K562 (cell line): ENCODE measurements at regions not wholly inside any gene's neighbourhood (a gene's known extent, or its start where the extent isn't known, plus 50 kb on each side); places are given as distances from the start of the nearest gene placed in this dataset.
A peak's percentile ranks its signal among the peaks of the same experiment; 100 is the strongest.

Experiments
- CBFA2T2 ChIP-seq: fragments of 450-650 bp; conservative IDR thresholded peaks from 2 replicates; pipeline ENCODE4 v1.6.1; 2017; ENCODE audit warnings: mild to moderate bottlenecking
- CBFA2T3 ChIP-seq: fragments of 450-650 bp; IDR thresholded peaks from 2 replicates; pipeline ENCODE4 v1.6.1; 2017
- DMBX1 ChIP-seq: fragments of 250-450 bp; sonication (Bioruptor Pico); IDR thresholded peaks from 2 replicates; pipeline ENCODE4 v1.8.0; 2022; ENCODE audit warnings: inconsistent platforms, mild to moderate bottlenecking, moderate library complexity, borderline replicate concordance
- FOXA3 ChIP-seq, 2 experiments: fragments of 450-650 bp in 1 of 2; sonication (generic) in 1 of 2; formaldehyde crosslinking; IDR thresholded peaks in 1 of 2; conservative IDR thresholded peaks in 1 of 2; 2 replicates each; pipeline versions ENCODE4 v1.4.0 to v1.8.0; 2020 to 2022; ENCODE audit warnings: mild to moderate bottlenecking in 2 of 2, missing genetic modification reagents in 1 of 2
- NR2C1 ChIP-seq, 2 experiments: fragments of 450-650 bp; IDR thresholded peaks; 2 replicates each; pipeline ENCODE4 v1.6.1; 2017; ENCODE audit warnings: mild to moderate bottlenecking in 2 of 2, antibody characterized with exemption in 1 of 2, inconsistent platforms in 1 of 2, missing compliant biosample characterization in 1 of 2, missing genetic modification characterization in 1 of 2
- PPARD ChIP-seq: fragments of 250-450 bp; sonication (Bioruptor Pico); IDR thresholded peaks from 2 replicates; pipeline ENCODE4 v1.8.0; 2022; ENCODE audit warnings: inconsistent platforms, mild to moderate bottlenecking, moderate library complexity
- SLC30A9 ChIP-seq: fragments of 250-450 bp; sonication (Bioruptor Pico); IDR thresholded peaks from 2 replicates; pipeline ENCODE4 v1.8.0; 2022; ENCODE audit warnings: mild to moderate bottlenecking, moderate library complexity
- ZNF212 ChIP-seq: fragments of 450-650 bp; formaldehyde crosslinking; IDR thresholded peaks from 2 replicates; pipeline ENCODE4 v1.4.0; 2020; ENCODE audit warnings: mild to moderate bottlenecking
- ZNF586 ChIP-seq: fragments of 450-650 bp; formaldehyde crosslinking; conservative IDR thresholded peaks from 2 replicates; pipeline ENCODE4 v1.4.0; 2020; ENCODE audit warnings: mild to moderate bottlenecking, moderate library complexity
- TF ChIP-seq, protein P1 (sequence below): IDR thresholded peaks from 3 replicates; pipeline ENCODE4 v1.6.1; 2011; ENCODE audit warnings: borderline replicate concordance, mild to moderate bottlenecking, moderate library complexity; ENCODE audit not compliant: insufficient read length; ENCODE audit errors: extremely low read depth
- TF ChIP-seq, protein P2 (sequence below): fragments of 250-450 bp; sonication (Bioruptor Pico); IDR thresholded peaks from 2 replicates; pipeline ENCODE4 v1.5.0; 2020; ENCODE audit warnings: mild to moderate bottlenecking
- TF ChIP-seq, protein P3 (sequence below): fragments of 450-650 bp; IDR thresholded peaks from 2 replicates; pipeline ENCODE4 v1.6.1; 2016; ENCODE audit warnings: low read depth
- TF ChIP-seq, protein P4 (sequence below): fragments of 450-650 bp; formaldehyde crosslinking; IDR thresholded peaks from 2 replicates; pipeline ENCODE4 v1.4.0; 2020; ENCODE audit warnings: mild to moderate bottlenecking, moderate library complexity

DNA sequence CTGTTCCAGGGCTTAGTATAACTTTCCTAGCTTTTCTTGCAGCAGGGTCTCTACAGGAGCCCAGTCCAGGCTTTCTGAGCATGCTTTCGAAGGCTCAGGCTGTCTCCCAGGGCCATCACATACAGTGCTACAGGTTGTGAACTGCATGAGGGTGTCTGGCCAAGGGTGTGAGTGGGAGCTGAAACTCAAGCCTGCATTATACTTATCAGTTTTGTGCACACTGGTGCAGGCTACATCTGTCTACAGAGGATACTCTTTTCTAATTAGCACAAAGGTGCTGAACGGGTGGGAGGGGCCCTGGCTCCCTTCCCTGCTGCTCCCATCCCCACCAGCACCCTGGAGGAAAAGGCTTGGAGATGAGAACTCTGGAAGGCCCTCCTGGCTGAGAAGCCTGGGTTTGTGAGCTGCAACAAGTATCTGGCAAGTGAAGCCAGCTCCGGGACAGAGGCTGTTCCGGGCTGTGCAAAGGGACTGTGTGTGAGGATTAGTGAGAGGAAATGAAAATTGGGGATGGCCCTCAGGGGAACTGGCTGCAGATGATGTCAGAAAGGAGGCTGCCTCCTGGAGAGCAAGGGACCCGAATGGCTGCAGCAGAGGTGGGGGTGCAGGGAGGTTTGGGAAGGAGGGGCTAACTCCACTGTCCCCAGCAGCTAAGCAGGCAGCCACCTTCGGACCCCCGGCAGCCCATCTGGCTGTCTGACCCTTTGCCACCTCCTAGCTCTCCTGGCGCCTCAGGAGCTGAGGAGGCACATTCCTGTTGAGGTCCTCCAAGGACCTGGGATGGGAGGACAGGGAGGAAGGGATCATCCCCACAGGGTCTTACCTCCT, 68.5 kb downstream of the EFNB1 start (continued):
- TF ChIP-seq, protein P1, sequence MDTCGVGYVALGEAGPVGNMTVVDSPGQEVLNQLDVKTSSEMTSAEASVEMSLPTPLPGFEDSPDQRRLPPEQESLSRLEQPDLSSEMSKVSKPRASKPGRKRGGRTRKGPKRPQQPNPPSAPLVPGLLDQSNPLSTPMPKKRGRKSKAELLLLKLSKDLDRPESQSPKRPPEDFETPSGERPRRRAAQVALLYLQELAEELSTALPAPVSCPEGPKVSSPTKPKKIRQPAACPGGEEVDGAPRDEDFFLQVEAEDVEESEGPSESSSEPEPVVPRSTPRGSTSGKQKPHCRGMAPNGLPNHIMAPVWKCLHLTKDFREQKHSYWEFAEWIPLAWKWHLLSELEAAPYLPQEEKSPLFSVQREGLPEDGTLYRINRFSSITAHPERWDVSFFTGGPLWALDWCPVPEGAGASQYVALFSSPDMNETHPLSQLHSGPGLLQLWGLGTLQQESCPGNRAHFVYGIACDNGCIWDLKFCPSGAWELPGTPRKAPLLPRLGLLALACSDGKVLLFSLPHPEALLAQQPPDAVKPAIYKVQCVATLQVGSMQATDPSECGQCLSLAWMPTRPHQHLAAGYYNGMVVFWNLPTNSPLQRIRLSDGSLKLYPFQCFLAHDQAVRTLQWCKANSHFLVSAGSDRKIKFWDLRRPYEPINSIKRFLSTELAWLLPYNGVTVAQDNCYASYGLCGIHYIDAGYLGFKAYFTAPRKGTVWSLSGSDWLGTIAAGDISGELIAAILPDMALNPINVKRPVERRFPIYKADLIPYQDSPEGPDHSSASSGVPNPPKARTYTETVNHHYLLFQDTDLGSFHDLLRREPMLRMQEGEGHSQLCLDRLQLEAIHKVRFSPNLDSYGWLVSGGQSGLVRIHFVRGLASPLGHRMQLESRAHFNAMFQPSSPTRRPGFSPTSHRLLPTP: no peak
- TF ChIP-seq, protein P2, sequence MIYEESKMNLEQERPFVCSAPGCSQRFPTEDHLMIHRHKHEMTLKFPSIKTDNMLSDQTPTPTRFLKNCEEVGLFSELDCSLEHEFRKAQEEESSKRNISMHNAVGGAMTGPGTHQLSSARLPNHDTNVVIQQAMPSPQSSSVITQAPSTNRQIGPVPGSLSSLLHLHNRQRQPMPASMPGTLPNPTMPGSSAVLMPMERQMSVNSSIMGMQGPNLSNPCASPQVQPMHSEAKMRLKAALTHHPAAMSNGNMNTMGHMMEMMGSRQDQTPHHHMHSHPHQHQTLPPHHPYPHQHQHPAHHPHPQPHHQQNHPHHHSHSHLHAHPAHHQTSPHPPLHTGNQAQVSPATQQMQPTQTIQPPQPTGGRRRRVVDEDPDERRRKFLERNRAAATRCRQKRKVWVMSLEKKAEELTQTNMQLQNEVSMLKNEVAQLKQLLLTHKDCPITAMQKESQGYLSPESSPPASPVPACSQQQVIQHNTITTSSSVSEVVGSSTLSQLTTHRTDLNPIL (CRISPR knock-in tag): no peak
- TF ChIP-seq, protein P3, sequence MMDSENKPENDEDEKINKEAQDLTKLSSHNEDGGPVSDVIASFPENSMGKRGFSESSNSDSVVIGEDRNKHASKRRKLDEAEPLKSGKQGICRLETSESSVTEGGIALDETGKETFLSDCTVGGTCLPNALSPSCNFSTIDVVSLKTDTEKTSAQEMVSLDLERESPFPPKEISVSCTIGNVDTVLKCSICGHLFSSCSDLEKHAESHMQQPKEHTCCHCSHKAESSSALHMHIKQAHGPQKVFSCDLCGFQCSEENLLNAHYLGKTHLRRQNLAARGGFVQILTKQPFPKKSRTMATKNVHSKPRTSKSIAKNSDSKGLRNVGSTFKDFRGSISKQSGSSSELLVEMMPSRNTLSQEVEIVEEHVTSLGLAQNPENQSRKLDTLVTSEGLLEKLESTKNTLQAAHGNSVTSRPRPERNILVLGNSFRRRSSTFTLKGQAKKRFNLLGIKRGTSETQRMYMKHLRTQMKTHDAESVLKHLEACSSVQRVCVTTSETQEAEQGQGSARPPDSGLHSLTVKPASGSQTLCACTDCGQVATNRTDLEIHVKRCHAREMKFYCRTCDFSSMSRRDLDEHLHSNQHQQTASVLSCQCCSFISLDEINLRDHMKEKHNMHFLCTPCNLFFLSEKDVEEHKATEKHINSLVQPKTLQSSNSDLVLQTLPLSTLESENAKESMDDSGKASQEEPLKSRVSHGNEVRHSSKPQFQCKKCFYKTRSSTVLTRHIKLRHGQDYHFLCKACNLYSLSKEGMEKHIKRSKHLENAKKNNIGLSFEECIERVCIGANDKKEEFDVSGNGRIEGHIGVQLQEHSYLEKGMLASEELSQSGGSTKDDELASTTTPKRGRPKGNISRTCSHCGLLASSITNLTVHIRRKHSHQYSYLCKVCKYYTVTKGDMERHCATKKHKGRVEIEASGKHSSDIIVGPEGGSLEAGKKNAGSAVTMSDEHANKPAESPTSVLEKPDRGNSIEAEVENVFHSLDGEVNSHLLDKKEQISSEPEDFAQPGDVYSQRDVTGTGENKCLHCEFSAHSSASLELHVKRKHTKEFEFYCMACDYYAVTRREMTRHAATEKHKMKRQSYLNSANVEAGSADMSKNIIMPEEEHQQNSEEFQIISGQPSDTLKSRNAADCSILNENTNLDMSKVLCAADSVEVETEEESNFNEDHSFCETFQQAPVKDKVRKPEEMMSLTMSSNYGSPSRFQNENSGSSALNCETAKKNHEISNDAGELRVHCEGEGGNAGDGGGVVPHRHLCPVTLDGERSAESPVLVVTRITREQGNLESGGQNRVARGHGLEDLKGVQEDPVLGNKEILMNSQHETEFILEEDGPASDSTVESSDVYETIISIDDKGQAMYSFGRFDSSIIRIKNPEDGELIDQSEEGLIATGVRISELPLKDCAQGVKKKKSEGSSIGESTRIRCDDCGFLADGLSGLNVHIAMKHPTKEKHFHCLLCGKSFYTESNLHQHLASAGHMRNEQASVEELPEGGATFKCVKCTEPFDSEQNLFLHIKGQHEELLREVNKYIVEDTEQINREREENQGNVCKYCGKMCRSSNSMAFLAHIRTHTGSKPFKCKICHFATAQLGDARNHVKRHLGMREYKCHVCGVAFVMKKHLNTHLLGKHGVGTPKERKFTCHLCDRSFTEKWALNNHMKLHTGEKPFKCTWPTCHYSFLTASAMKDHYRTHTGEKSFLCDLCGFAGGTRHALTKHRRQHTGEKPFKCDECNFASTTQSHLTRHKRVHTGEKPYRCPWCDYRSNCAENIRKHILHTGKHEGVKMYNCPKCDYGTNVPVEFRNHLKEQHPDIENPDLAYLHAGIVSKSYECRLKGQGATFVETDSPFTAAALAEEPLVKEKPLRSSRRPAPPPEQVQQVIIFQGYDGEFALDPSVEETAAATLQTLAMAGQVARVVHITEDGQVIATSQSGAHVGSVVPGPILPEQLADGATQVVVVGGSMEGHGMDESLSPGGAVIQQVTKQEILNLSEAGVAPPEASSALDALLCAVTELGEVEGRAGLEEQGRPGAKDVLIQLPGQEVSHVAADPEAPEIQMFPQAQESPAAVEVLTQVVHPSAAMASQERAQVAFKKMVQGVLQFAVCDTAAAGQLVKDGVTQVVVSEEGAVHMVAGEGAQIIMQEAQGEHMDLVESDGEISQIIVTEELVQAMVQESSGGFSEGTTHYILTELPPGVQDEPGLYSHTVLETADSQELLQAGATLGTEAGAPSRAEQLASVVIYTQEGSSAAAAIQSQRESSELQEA: no peak
- TF ChIP-seq CBFA2T3 (peak; percentile 88), DMBX1 (CRISPR knock-in tag) (no peak), ZNF586 (CRISPR knock-in tag) (no peak), FOXA3 (CRISPR knock-in tag; conservative IDR thresholded peaks at IDR 0.05 in 1 of 2, IDR thresholded peaks at IDR 0.05 in 1 of 2) (no peak), SLC30A9 (CRISPR knock-in tag) (no peak), ZNF212 (CRISPR knock-in tag) (no peak), PPARD (no peak), NR2C1 (IDR thresholded peaks at IDR 0.05) (no peak), NR2C1 (tag; IDR thresholded peaks at IDR 0.05) (no peak), CBFA2T2 (peak; percentile 77)
- TF ChIP-seq, protein P4, sequence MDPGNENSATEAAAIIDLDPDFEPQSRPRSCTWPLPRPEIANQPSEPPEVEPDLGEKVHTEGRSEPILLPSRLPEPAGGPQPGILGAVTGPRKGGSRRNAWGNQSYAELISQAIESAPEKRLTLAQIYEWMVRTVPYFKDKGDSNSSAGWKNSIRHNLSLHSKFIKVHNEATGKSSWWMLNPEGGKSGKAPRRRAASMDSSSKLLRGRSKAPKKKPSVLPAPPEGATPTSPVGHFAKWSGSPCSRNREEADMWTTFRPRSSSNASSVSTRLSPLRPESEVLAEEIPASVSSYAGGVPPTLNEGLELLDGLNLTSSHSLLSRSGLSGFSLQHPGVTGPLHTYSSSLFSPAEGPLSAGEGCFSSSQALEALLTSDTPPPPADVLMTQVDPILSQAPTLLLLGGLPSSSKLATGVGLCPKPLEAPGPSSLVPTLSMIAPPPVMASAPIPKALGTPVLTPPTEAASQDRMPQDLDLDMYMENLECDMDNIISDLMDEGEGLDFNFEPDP (CRISPR knock-in tag): no peak
